ENCODE measurements at regions not wholly inside any gene's neighbourhood (a gene's known extent, or its start where the extent isn't known, plus 50 kb on each side); places are given as distances from the start of the nearest gene placed in this dataset.

DNA sequence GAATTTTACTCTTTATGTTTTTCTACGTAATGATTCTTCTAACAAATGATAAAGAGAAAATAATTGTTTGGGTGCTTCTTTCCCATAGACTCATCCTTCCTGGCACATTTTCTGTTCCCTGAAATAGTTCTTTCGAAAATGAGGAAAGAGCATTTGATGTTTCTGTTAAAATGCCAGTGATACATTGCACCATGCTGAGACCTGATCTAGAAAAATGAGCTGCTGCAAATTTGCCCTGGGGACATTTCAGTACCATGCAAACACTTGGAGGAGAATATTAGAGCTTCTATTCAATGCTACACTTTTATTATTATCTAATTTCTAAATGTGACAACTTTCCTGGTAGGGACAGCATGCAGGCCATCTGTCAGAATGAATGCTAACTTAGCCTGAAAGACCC, 83.3 kb downstream of the C4orf33 start:
- no peak for ATAC-seq
- TF ChIP-seq ZNF70 (CRISPR knock-in tag; IDR thresholded peaks at IDR 0.05): no peak
- TF ChIP-seq GLIS3 (CRISPR knock-in tag; IDR thresholded peaks at IDR 0.05): no peak
- no peak for TF ChIP-seq TCF4 (CRISPR knock-in tag; IDR thresholded peaks at IDR 0.05; ENCODE audit: borderline replicate concordance)
- no peak for TF ChIP-seq OSR1 (CRISPR knock-in tag; IDR thresholded peaks at IDR 0.05)
- no peak for TF ChIP-seq RARB (CRISPR knock-in tag; IDR thresholded peaks at IDR 0.05)
- TF ChIP-seq ZC3H10 (CRISPR knock-in tag; IDR thresholded peaks at IDR 0.05): no peak
- TF ChIP-seq, protein P1, sequence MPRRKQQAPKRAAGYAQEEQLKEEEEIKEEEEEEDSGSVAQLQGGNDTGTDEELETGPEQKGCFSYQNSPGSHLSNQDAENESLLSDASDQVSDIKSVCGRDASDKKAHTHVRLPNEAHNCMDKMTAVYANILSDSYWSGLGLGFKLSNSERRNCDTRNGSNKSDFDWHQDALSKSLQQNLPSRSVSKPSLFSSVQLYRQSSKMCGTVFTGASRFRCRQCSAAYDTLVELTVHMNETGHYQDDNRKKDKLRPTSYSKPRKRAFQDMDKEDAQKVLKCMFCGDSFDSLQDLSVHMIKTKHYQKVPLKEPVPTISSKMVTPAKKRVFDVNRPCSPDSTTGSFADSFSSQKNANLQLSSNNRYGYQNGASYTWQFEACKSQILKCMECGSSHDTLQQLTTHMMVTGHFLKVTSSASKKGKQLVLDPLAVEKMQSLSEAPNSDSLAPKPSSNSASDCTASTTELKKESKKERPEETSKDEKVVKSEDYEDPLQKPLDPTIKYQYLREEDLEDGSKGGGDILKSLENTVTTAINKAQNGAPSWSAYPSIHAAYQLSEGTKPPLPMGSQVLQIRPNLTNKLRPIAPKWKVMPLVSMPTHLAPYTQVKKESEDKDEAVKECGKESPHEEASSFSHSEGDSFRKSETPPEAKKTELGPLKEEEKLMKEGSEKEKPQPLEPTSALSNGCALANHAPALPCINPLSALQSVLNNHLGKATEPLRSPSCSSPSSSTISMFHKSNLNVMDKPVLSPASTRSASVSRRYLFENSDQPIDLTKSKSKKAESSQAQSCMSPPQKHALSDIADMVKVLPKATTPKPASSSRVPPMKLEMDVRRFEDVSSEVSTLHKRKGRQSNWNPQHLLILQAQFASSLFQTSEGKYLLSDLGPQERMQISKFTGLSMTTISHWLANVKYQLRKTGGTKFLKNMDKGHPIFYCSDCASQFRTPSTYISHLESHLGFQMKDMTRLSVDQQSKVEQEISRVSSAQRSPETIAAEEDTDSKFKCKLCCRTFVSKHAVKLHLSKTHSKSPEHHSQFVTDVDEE (CRISPR knock-in tag; IDR thresholded peaks at IDR 0.05): no peak

GRCh38 chr4:129189630-129190029, 93.7 kb downstream of the C4orf33 start:
- no peak for ATAC-seq
- TF ChIP-seq ZNF8 (CRISPR knock-in tag; IDR thresholded peaks at IDR 0.05) (no peak), CSDC2 (CRISPR knock-in tag; IDR thresholded peaks at IDR 0.05) (no peak), ESRRG (CRISPR knock-in tag; IDR thresholded peaks at IDR 0.05) (no peak), POU6F1 (CRISPR knock-in tag; IDR thresholded peaks at IDR 0.05; ENCODE audit: borderline replicate concordance, low read depth) (no peak), ARNTL (CRISPR knock-in tag; IDR thresholded peaks at IDR 0.05; ENCODE audit: borderline replicate concordance, low read depth) (no peak), ISL1 (CRISPR knock-in tag; IDR thresholded peaks at IDR 0.05) (no peak), ZFP3 (CRISPR knock-in tag; IDR thresholded peaks at IDR 0.05) (no peak), ZFP30 (CRISPR knock-in tag; IDR thresholded peaks at IDR 0.05) (no peak), ZC3H10 (CRISPR knock-in tag; IDR thresholded peaks at IDR 0.05) (no peak), PPARA (CRISPR knock-in tag; IDR thresholded peaks at IDR 0.05; ENCODE audit: borderline replicate concordance) (no peak), TCF4 (CRISPR knock-in tag; IDR thresholded peaks at IDR 0.05; ENCODE audit: borderline replicate concordance) (no peak), ZNF565 (CRISPR knock-in tag; conservative IDR thresholded peaks at IDR 0.05; ENCODE audit: low read depth) (no peak), TOX (CRISPR knock-in tag; IDR thresholded peaks at IDR 0.05; ENCODE audit: borderline replicate concordance) (no peak), RARB (CRISPR knock-in tag; IDR thresholded peaks at IDR 0.05) (no peak)
- TF ChIP-seq, protein P1 (CRISPR knock-in tag; IDR thresholded peaks at IDR 0.05): no peak
- TF ChIP-seq, protein P2, sequence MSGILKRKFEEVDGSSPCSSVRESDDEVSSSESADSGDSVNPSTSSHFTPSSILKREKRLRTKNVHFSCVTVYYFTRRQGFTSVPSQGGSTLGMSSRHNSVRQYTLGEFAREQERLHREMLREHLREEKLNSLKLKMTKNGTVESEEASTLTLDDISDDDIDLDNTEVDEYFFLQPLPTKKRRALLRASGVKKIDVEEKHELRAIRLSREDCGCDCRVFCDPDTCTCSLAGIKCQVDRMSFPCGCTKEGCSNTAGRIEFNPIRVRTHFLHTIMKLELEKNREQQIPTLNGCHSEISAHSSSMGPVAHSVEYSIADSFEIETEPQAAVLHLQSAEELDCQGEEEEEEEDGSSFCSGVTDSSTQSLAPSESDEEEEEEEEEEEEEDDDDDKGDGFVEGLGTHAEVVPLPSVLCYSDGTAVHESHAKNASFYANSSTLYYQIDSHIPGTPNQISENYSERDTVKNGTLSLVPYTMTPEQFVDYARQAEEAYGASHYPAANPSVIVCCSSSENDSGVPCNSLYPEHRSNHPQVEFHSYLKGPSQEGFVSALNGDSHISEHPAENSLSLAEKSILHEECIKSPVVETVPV (CRISPR knock-in tag; IDR thresholded peaks at IDR 0.05): no peak
- TF ChIP-seq, protein P3, sequence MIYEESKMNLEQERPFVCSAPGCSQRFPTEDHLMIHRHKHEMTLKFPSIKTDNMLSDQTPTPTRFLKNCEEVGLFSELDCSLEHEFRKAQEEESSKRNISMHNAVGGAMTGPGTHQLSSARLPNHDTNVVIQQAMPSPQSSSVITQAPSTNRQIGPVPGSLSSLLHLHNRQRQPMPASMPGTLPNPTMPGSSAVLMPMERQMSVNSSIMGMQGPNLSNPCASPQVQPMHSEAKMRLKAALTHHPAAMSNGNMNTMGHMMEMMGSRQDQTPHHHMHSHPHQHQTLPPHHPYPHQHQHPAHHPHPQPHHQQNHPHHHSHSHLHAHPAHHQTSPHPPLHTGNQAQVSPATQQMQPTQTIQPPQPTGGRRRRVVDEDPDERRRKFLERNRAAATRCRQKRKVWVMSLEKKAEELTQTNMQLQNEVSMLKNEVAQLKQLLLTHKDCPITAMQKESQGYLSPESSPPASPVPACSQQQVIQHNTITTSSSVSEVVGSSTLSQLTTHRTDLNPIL (CRISPR knock-in tag; IDR thresholded peaks at IDR 0.05; ENCODE audit: low read depth): no peak
- TF ChIP-seq, protein P4, sequence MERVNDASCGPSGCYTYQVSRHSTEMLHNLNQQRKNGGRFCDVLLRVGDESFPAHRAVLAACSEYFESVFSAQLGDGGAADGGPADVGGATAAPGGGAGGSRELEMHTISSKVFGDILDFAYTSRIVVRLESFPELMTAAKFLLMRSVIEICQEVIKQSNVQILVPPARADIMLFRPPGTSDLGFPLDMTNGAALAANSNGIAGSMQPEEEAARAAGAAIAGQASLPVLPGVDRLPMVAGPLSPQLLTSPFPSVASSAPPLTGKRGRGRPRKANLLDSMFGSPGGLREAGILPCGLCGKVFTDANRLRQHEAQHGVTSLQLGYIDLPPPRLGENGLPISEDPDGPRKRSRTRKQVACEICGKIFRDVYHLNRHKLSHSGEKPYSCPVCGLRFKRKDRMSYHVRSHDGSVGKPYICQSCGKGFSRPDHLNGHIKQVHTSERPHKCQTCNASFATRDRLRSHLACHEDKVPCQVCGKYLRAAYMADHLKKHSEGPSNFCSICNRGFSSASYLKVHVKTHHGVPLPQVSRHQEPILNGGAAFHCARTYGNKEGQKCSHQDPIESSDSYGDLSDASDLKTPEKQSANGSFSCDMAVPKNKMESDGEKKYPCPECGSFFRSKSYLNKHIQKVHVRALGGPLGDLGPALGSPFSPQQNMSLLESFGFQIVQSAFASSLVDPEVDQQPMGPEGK (CRISPR knock-in tag; IDR thresholded peaks at IDR 0.05; ENCODE audit: borderline replicate concordance): no peak
